Stomach (tissue), 8 donors: ENCODE measurements at regions not wholly inside any gene's neighbourhood (a gene's known extent, or its start where the extent isn't known, plus 50 kb on each side); places are given as distances from the start of the nearest gene placed in this dataset.
A peak's percentile ranks its signal among the peaks of the same experiment; 100 is the strongest.

Source experiments
- DNase-seq, 2 donors: peaks; one replicate each; pipeline versions ENCODE4 v3.0.0 to v3.0.0-alpha.2; 2013 to 2019
- H3K27ac ChIP-seq, 5 donors: fragments of 200-600 bp in 4 of 5; sonication (generic) in 4 of 5; one replicate each; pipeline ENCODE4 v1.5.1; 2013 to 2019; ENCODE audit warnings: mild to moderate bottlenecking in 1 of 5, moderate library complexity in 1 of 5
- H3K27me3 ChIP-seq, 3 donors: fragments of 200-600 bp; sonication (generic); one replicate each; pipeline ENCODE4 v1.5.1; 2017 to 2019; ENCODE audit warnings: mixed run types in 1 of 3
- H3K36me3 ChIP-seq, 4 donors: fragments of 200-600 bp; sonication (generic); 1 replicate in 3 of 4; 2 replicates in 1 of 4; pipeline ENCODE4 v1.5.1; 2016 to 2019
- H3K4me1 ChIP-seq, 4 donors: fragments of 200-600 bp; sonication (generic); one replicate each; pipeline ENCODE4 v1.5.1; 2016 to 2019
- H3K4me3 ChIP-seq, 4 donors: fragments of 200-600 bp; sonication (generic) in 3 of 4; one replicate each; pipeline ENCODE4 v1.5.1; 2016 to 2019; ENCODE audit warnings: mild to moderate bottlenecking in 1 of 4
- H3K9me3 ChIP-seq, 4 donors: fragments of 200-600 bp; sonication (generic); one replicate each; pipeline ENCODE4 v1.5.1; 2016 to 2019
- EP300 ChIP-seq: sonication (generic); formaldehyde crosslinking; IDR thresholded peaks from one replicate; pipeline ENCODE4 v1.6.1; 2017; ENCODE audit warnings: antibody characterized with exemption
- POLR2A ChIP-seq, 4 donors: fragments of 450-650 bp; IDR thresholded peaks; one replicate each; pipeline ENCODE4 v1.6.1; 2016; ENCODE audit warnings: antibody characterized with exemption in 4 of 4, control low read depth in 2 of 4, mild to moderate bottlenecking in 1 of 4, moderate library complexity in 1 of 4
- POLR2AphosphoS5 ChIP-seq, 3 donors: sonication (generic); formaldehyde crosslinking; IDR thresholded peaks; one replicate each; pipeline ENCODE4 v1.6.1; 2016; ENCODE audit warnings: antibody characterized with exemption in 3 of 3
- WGBS, 5 donors: extraction: QIAGEN DNeasy Blood & Tissue Kit in 3 of 5; methylation state at CpG; one replicate each; pipeline versions ENCODE4 v1.1.5 to v1.1.7; 2013 to 2018; 5-methylcytosine and 5-hydroxymethylcytosine counted together
- intact Hi-C: fragments of 100-400 bp; cut with DNase I; formaldehyde crosslinking; loops from one replicate; pipeline ENCODE4 v1.15.1; 2023; ENCODE audit warnings: low total_unique reads
- TF ChIP-seq, protein P1 (sequence below), 7 experiments: fragments of 450-650 bp in 4 of 7; fragments of 200-600 bp in 3 of 7; sonication (generic) in 3 of 7; IDR thresholded peaks; one replicate each; pipeline ENCODE4 v1.5.1; 2016 to 2019; ENCODE audit warnings: antibody characterized with exemption in 7 of 7, control low read depth in 2 of 7, mild to moderate bottlenecking in 1 of 7
- donor health status: healthy with polysubstance abuse.
- donor health status: Bipolar disorder and iron deficiency.
- donor health status: healthy.

DNA sequence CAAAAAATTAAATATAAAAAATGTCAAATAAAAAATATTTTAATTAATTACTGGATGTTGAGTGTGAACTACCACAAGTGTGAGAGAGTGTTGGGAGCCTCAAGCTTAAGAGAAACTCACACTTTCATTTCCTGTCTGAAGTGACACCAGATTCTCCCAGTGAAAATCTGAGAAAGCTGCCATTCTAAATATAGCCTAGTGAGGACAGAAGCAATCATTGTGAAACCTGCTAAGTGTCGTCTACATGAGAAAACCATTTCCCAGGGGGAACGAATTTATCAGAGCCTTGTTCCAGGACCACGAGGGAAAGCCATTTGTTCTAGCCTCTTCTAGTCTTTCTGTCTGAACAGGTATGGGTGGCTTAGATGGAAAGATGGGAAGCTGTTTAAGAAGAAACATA is 329.3 kb upstream of the PRMT6 start:
- H3K27ac ChIP-seq, result no peak overlapping the region
- H3K27me3 ChIP-seq, result no peaks in the 10 kb centered on the region
- no peak for TF ChIP-seq EP300
- TF ChIP-seq POLR2A (IDR thresholded peaks at IDR 0.05), result no peak
- TF ChIP-seq POLR2AphosphoS5 (IDR thresholded peaks at IDR 0.05), result no peak
- TF ChIP-seq, protein P1, sequence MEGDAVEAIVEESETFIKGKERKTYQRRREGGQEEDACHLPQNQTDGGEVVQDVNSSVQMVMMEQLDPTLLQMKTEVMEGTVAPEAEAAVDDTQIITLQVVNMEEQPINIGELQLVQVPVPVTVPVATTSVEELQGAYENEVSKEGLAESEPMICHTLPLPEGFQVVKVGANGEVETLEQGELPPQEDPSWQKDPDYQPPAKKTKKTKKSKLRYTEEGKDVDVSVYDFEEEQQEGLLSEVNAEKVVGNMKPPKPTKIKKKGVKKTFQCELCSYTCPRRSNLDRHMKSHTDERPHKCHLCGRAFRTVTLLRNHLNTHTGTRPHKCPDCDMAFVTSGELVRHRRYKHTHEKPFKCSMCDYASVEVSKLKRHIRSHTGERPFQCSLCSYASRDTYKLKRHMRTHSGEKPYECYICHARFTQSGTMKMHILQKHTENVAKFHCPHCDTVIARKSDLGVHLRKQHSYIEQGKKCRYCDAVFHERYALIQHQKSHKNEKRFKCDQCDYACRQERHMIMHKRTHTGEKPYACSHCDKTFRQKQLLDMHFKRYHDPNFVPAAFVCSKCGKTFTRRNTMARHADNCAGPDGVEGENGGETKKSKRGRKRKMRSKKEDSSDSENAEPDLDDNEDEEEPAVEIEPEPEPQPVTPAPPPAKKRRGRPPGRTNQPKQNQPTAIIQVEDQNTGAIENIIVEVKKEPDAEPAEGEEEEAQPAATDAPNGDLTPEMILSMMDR (IDR thresholded peaks at IDR 0.05), result no peak
- DNase-seq, result peak in 1 of 2 donors; percentile 1
- H3K9me3 ChIP-seq, result peaks cover 0 to 8% (median 0%) of the 10 kb centered on the region in 4 donors
- 33 to 48% (median 40%) methylated on average over 3 of the region's 3 CpGs for WGBS, 5 donors
- H3K36me3 ChIP-seq, result no peaks in the 10 kb centered on the region
- intact Hi-C loops, result no loop called here
- no peak overlapping the region for H3K4me3 ChIP-seq
- no peaks in the 10 kb centered on the region for H3K4me1 ChIP-seq

DNA sequence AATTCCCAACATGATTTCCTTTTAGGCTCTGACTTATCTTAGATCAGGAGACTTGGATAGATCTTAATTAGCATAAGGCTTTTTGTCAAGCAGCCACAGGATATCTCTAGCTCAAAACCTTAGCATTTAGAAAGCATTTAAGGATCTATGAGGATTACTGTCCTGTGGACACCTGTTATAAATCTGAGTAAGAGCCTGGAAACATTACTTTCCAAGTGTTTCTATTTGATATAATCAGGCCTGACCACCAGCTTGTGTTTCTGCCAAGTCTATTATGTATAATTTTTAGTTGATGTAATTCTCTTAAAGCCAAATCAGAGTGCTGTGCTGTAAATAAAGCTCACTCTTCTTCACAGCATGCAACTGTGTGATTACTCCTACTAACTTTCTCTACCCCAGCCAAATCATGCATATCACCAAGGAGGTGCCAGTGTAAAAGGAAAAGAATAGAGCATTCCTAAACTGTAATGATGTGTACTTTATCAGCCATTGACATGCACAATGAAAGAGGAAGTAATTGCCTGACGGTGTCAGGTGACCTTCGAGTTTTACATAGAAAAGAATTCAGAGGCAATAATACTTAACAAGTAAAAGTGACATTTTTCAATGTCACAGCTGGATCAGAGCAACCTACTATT is 309.9 kb upstream of the PRMT6 start:
- Histone ChIP-seq H3K36me3 (no peaks in the 10 kb centered on the region), H3K4me1 (no peaks in the 10 kb centered on the region), H3K27me3 (no peaks in the 10 kb centered on the region), H3K9me3 (peaks cover 0 to 5% (median 0%) of the 10 kb centered on the region in 4 donors), H3K4me3 (no peak overlapping the region), H3K27ac (no peak overlapping the region)
- DNase-seq, result peak in 1 of 2 donors; percentile 7
- intact Hi-C loops, result no loop called here
- 7 to 25% (median 13%) methylated on average over 2 of the region's 2 CpGs for WGBS, 5 donors
- no peak for TF ChIP-seq POLR2AphosphoS5 (IDR thresholded peaks at IDR 0.05)
- TF ChIP-seq, protein P1 (IDR thresholded peaks at IDR 0.05), result no peak
- no peak for TF ChIP-seq EP300
- no peak for TF ChIP-seq POLR2A (IDR thresholded peaks at IDR 0.05)

DNA sequence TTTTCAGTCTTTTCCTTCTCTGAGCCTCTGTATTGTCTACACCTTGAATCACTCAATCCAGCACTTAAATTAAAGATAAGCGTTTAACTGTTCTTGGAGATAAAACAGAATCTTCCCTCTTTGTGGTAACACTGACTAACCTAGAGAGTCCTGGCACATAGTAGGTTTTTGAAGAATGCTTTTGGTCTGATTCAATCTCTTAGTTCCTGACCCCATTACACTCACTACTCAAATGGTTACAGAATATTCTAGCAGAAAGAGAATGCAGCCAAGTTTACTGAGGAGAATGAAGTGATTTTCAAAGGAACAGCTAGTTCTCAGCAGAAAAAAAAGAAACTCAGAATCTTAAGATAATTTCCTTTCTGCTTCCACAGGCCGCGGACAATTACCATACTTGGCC is 309.2 kb upstream of the PRMT6 start:
- Histone ChIP-seq H3K4me3 (no peak overlapping the region), H3K27me3 (no peaks in the 10 kb centered on the region), H3K36me3 (no peaks in the 10 kb centered on the region), H3K4me1 (no peaks in the 10 kb centered on the region), H3K9me3 (peaks cover 0 to 5% (median 0%) of the 10 kb centered on the region in 4 donors), H3K27ac (no peak overlapping the region)
- intact Hi-C loops, result no loop called here
- 56 to 84% (median 63%) methylated on average over 3 of the region's 3 CpGs for WGBS, 5 donors
- TF ChIP-seq EP300 (no peak), POLR2AphosphoS5 (IDR thresholded peaks at IDR 0.05) (no peak)
- TF ChIP-seq, protein P1 (IDR thresholded peaks at IDR 0.05), result no peak
- DNase-seq, result no peak

DNA sequence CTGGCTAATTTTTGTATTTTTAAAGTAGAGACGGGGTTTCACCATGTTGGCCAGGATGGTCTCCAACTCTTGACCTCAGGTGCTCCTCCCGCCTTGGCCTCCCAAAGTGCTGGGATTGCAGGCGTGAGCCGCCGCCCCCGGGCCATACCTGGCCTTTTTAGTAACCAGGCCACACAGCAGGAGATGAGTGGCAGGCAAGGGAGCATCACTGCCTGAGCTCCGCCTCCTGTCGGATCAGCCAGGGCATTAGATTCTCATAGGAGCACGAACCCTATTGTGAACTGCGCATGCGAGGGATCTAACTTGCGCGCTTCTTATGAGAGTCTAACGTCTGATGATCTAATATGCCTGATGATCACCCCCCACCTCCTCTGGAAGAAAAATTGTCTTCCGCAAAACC is 308.7 kb upstream of the PRMT6 start:
- 93 to 96% (median 94%) methylated on average over 15 of the region's 15 CpGs for WGBS, 5 donors
- intact Hi-C loops, result no loop called here
- H3K27ac ChIP-seq, result no peak overlapping the region

More for the DNA sequence above, 308.7 kb upstream of the PRMT6 start:
- no peak overlapping the region for H3K4me3 ChIP-seq
- DNase-seq, result no peak
- H3K4me1 ChIP-seq, result no peaks in the 10 kb centered on the region
- TF ChIP-seq EP300 (no peak), POLR2AphosphoS5 (IDR thresholded peaks at IDR 0.05) (no peak), POLR2A (IDR thresholded peaks at IDR 0.05) (no peak)
- TF ChIP-seq, protein P1 (IDR thresholded peaks at IDR 0.05), result no peak
- H3K9me3 ChIP-seq, result peaks cover 0 to 5% (median 0%) of the 10 kb centered on the region in 4 donors
- H3K36me3 ChIP-seq, result no peaks in the 10 kb centered on the region
- no peaks in the 10 kb centered on the region for H3K27me3 ChIP-seq
